HEK293T (cell line): ENCODE measurements at regions not wholly inside any gene's neighbourhood (a gene's known extent, or its start where the extent isn't known, plus 50 kb on each side); places are given as distances from the start of the nearest gene placed in this dataset.

Experiments used
- ARNT ChIP-seq: fragments of 450-650 bp; IDR thresholded peaks from 2 replicates; pipeline ENCODE4 v1.6.1; 2017; ENCODE audit warnings: mild to moderate bottlenecking
- BHLHE40 ChIP-seq: fragments of 450-650 bp; IDR thresholded peaks from 2 replicates; pipeline ENCODE4 v1.6.1; 2016; ENCODE audit warnings: mild to moderate bottlenecking, moderate library complexity, borderline replicate concordance
- CTBP1 ChIP-seq: fragments of 450-650 bp; IDR thresholded peaks from 2 replicates; pipeline ENCODE4 v1.6.1; 2016; ENCODE audit warnings: borderline replicate concordance
- ELF4 ChIP-seq: fragments of 450-650 bp; IDR thresholded peaks from 2 replicates; pipeline ENCODE4 v1.6.1; 2017; ENCODE audit warnings: antibody characterized with exemption
- FOXA1 ChIP-seq: fragments of 450-650 bp; IDR thresholded peaks from 2 replicates; pipeline ENCODE4 v1.6.1; 2016; ENCODE audit warnings: mild to moderate bottlenecking
- FOXK2 ChIP-seq: fragments of 450-650 bp; IDR thresholded peaks from 2 replicates; pipeline ENCODE4 v1.6.1; 2016; ENCODE audit warnings: mild to moderate bottlenecking
- FOXM1 ChIP-seq: fragments of 450-650 bp; IDR thresholded peaks from 2 replicates; pipeline ENCODE4 v1.6.1; 2017; ENCODE audit warnings: mild to moderate bottlenecking, borderline replicate concordance
- HDGF ChIP-seq: fragments of 450-650 bp; IDR thresholded peaks from 2 replicates; pipeline ENCODE4 v1.6.1; 2017; ENCODE audit warnings: antibody characterized with exemption, borderline replicate concordance
- L3MBTL2 ChIP-seq: fragments of 450-650 bp; conservative IDR thresholded peaks from 2 replicates; pipeline ENCODE4 v1.6.1; 2016; ENCODE audit warnings: mild to moderate bottlenecking
- NFRKB ChIP-seq: fragments of 450-650 bp; IDR thresholded peaks from 2 replicates; pipeline ENCODE4 v1.6.1; 2016; ENCODE audit warnings: mild to moderate bottlenecking, moderate library complexity
- SP1 ChIP-seq: fragments of 450-650 bp; IDR thresholded peaks from 2 replicates; pipeline ENCODE4 v1.6.1; 2017
- SUZ12 ChIP-seq: fragments of 450-650 bp; IDR thresholded peaks from 2 replicates; pipeline ENCODE4 v1.6.1; 2016; ENCODE audit warnings: mild to moderate bottlenecking
- TARDBP ChIP-seq: fragments of 450-650 bp; IDR thresholded peaks from 2 replicates; pipeline ENCODE4 v1.6.1; 2016
- ZNF384 ChIP-seq: fragments of 450-650 bp; IDR thresholded peaks from 2 replicates; pipeline ENCODE4 v1.6.1; 2016

DNA sequence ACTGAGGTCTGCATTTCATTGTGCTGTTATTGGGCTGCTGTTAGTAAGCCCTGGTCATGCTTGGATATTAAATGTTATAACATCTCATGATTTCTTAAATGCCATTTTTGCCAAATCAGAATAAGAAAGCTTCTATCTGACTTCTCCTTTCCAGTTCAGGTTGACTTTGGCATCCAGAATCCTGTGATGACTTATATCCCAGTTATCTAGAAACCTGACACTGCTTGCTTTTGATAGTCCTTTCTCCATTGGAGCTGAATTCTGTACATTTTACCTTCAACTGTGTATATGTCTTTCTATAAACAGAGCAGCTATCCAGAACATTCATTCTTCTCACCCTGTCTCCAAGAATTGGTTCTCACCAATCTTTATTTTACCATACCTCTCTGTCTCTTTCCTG lies 257.7 kb upstream of the GNPDA2 start:
- TF ChIP-seq ELF4 (no peak), ARNT (no peak), SUZ12 (no peak), FOXM1 (no peak), SP1 (no peak), ZNF384 (no peak), L3MBTL2 (no peak), BHLHE40 (no peak), CTBP1 (no peak), TARDBP (no peak), FOXA1 (no peak), HDGF (no peak), NFRKB (no peak), FOXK2 (no peak)
